C4-2B (cell line): ENCODE measurements at regions not wholly inside any gene's neighbourhood (a gene's known extent, or its start where the extent isn't known, plus 50 kb on each side); places are given as distances from the start of the nearest gene placed in this dataset.

Experiments used
- CTCF ChIP-seq: fragments of 450-650 bp; conservative IDR thresholded peaks from 2 replicates; pipeline ENCODE4 v1.5.1; 2017; ENCODE audit warnings: mild to moderate bottlenecking
- ZFX ChIP-seq: fragments of 450-650 bp; IDR thresholded peaks from 2 replicates; pipeline ENCODE4 v1.6.1; 2017

DNA sequence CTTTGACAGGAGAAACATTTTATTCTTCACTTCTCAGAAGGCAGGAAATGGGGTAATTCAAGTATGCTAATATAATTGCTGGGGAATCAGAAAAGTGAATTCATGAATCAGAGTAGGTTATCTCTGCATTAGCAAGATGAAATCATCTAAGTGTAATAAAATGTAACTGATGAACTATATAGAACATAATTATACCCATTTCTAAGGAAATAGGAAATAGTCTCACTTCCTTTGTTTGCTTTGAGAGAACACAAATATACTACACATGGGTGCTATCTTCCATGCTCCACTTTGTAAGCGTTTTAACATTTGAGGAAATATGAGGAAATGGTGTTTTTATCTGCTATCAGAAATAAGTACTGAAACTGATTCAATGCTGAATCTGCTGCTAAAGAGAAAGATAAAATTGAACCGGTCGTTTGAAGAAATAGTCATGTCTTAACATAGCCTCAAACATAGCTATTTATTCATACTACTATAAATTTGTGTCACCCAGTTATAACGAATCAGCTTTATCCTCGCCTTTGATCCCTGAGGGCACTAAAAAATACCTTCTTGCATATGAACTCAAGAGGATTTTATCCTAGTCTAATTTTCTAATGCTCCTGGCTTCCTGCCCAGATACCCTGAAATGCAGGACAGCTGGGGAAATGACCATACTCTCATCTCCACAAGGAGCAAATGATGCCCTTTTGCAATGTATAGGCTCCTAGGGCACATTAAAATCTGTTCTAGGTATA lies 696.0 kb downstream of the C12orf50 start:
- TF ChIP-seq CTCF (no peak), ZFX (no peak)
